ENCODE measurements at regions not wholly inside any gene's neighbourhood (a gene's known extent, or its start where the extent isn't known, plus 50 kb on each side); places are given as distances from the start of the nearest gene placed in this dataset.

DNA sequence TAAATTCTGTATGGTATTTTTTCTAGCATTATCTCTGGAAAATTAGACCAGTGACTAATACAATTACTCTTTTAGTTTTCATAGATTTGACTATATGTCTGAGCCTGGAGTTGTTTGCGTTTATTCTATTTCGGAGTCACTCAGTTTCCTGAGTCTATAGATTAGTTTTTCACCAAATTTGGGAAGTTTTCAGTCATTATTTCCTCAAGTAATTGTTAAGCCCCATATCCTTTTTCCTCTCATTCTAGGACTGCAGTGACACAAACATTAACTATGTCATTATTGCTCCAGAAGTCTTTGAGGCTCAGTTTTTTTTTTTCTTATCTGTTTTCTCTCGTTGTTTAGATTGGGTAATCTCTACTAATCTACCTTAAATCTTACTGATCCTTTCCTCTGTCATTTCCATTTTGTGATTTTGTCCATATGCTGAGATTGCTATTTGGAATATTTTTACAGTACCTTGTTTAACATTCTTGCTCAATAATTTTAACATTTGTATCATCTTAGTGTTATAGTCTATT is 886.2 kb downstream of the LTN1 start:
- no peaks in the 10 kb centered on the region for H3K79me2 ChIP-seq (ENCODE audit: insufficient read depth, low read length)
- TF ChIP-seq EZH2 (IDR thresholded peaks at IDR 0.05; ENCODE audit: borderline replicate concordance, low read depth, low read length, severe bottlenecking) = no peak
- TF ChIP-seq, protein P1, sequence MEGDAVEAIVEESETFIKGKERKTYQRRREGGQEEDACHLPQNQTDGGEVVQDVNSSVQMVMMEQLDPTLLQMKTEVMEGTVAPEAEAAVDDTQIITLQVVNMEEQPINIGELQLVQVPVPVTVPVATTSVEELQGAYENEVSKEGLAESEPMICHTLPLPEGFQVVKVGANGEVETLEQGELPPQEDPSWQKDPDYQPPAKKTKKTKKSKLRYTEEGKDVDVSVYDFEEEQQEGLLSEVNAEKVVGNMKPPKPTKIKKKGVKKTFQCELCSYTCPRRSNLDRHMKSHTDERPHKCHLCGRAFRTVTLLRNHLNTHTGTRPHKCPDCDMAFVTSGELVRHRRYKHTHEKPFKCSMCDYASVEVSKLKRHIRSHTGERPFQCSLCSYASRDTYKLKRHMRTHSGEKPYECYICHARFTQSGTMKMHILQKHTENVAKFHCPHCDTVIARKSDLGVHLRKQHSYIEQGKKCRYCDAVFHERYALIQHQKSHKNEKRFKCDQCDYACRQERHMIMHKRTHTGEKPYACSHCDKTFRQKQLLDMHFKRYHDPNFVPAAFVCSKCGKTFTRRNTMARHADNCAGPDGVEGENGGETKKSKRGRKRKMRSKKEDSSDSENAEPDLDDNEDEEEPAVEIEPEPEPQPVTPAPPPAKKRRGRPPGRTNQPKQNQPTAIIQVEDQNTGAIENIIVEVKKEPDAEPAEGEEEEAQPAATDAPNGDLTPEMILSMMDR (IDR thresholded peaks at IDR 0.05; ENCODE audit: borderline replicate concordance, extremely low read depth, low read length, poor library complexity, severe bottlenecking) = no peak
- no peaks in the 10 kb centered on the region for H3K9me3 ChIP-seq (ENCODE audit: insufficient read depth, low read length, severe bottlenecking)
- H3K4me3 ChIP-seq (ENCODE audit: low read depth in 1 of 2, low read length in 2 of 2) = no peak overlapping the region
- no peak overlapping the region for H3K27ac ChIP-seq (ENCODE audit: low read length)
- H4K20me1 ChIP-seq (ENCODE audit: insufficient read depth, low read length) = no peaks in the 10 kb centered on the region
- ATAC-seq (ENCODE audit: insufficient read depth, low read depth) = no peak
- H3K4me1 ChIP-seq (ENCODE audit: insufficient read depth, low read length) = no peaks in the 10 kb centered on the region
- no peak overlapping the region for H3K4me2 ChIP-seq (ENCODE audit: insufficient read depth, low read length)
- H3K27me3 ChIP-seq (ENCODE audit: insufficient read depth, low read length, poor library complexity) = no peaks in the 10 kb centered on the region
- H3K36me3 ChIP-seq (ENCODE audit: insufficient read depth, low read length) = no peaks in the 10 kb centered on the region
- H3K9ac ChIP-seq (ENCODE audit: low read depth, low read length) = no peak overlapping the region
- DNase-seq = no peak
- no peak overlapping the region for H2AFZ ChIP-seq (ENCODE audit: low read depth, low read length)

GRCh38 chr21:28104346-28104745 is 888.3 kb downstream of the LTN1 start:
- no peak for TF ChIP-seq EZH2 (IDR thresholded peaks at IDR 0.05; ENCODE audit: borderline replicate concordance, low read depth, low read length, severe bottlenecking)
- TF ChIP-seq, protein P1 (IDR thresholded peaks at IDR 0.05; ENCODE audit: borderline replicate concordance, extremely low read depth, low read length, poor library complexity, severe bottlenecking) = no peak
- no peaks in the 10 kb centered on the region for H3K36me3 ChIP-seq (ENCODE audit: insufficient read depth, low read length)
- H2AFZ ChIP-seq (ENCODE audit: low read depth, low read length) = no peak overlapping the region
- H4K20me1 ChIP-seq (ENCODE audit: insufficient read depth, low read length) = no peaks in the 10 kb centered on the region
- ATAC-seq (ENCODE audit: insufficient read depth, low read depth) (no peak), DNase-seq (no peak)
- H3K27ac ChIP-seq (ENCODE audit: low read length) = no peak overlapping the region
- H3K79me2 ChIP-seq (ENCODE audit: insufficient read depth, low read length) = no peaks in the 10 kb centered on the region
- H3K9ac ChIP-seq (ENCODE audit: low read depth, low read length) = no peak overlapping the region
- no peaks in the 10 kb centered on the region for H3K27me3 ChIP-seq (ENCODE audit: insufficient read depth, low read length, poor library complexity)
- no peaks in the 10 kb centered on the region for H3K9me3 ChIP-seq (ENCODE audit: insufficient read depth, low read length, severe bottlenecking)
- H3K4me3 ChIP-seq (ENCODE audit: low read depth in 1 of 2, low read length in 2 of 2) = no peak overlapping the region
- H3K4me2 ChIP-seq (ENCODE audit: insufficient read depth, low read length) = no peak overlapping the region
- no peaks in the 10 kb centered on the region for H3K4me1 ChIP-seq (ENCODE audit: insufficient read depth, low read length)

DNA sequence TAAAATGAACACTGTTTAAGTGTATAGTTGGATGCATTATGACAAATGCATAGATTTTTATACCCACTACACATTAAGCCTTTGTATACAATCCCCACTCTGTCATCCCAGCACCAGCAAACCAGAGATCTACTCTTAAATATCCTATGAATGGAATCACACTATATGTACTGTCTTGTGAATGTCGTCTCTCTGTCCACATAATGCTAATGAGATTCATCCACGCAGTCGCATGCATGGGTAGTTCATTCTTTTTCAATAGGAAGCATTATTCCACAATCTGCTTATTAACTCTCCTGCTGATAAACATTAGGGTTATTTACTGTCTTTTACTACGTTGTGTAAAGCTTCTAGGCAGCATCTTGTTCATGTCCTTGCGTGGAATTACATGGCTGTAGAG is 892.3 kb downstream of the LTN1 start:
- no peak for TF ChIP-seq EZH2 (IDR thresholded peaks at IDR 0.05; ENCODE audit: borderline replicate concordance, low read depth, low read length, severe bottlenecking)
- TF ChIP-seq, protein P1 (IDR thresholded peaks at IDR 0.05; ENCODE audit: borderline replicate concordance, extremely low read depth, low read length, poor library complexity, severe bottlenecking) = no peak
- H2AFZ ChIP-seq (ENCODE audit: low read depth, low read length) = no peak overlapping the region
- no peaks in the 10 kb centered on the region for H3K79me2 ChIP-seq (ENCODE audit: insufficient read depth, low read length)
- no peak for ATAC-seq (ENCODE audit: insufficient read depth, low read depth)
- no peaks in the 10 kb centered on the region for H3K9me3 ChIP-seq (ENCODE audit: insufficient read depth, low read length, severe bottlenecking)
- H3K4me3 ChIP-seq (ENCODE audit: low read depth in 1 of 2, low read length in 2 of 2) = no peak overlapping the region
- no peak overlapping the region for H3K9ac ChIP-seq (ENCODE audit: low read depth, low read length)
- no peak overlapping the region for H3K27ac ChIP-seq (ENCODE audit: low read length)
- H3K4me2 ChIP-seq (ENCODE audit: insufficient read depth, low read length) = no peak overlapping the region
- no peaks in the 10 kb centered on the region for H4K20me1 ChIP-seq (ENCODE audit: insufficient read depth, low read length)
- H3K4me1 ChIP-seq (ENCODE audit: insufficient read depth, low read length) = no peaks in the 10 kb centered on the region
- no peak for DNase-seq
- H3K27me3 ChIP-seq (ENCODE audit: insufficient read depth, low read length, poor library complexity) = no peaks in the 10 kb centered on the region
- H3K36me3 ChIP-seq (ENCODE audit: insufficient read depth, low read length) = no peaks in the 10 kb centered on the region
